SIG-M5 (cell line): ENCODE measurements at regions not wholly inside any gene's neighbourhood (a gene's known extent, or its start where the extent isn't known, plus 50 kb on each side); places are given as distances from the start of the nearest gene placed in this dataset.

ENCODE experiments used
- DNase-seq: peaks from one replicate; lab custom pipeline; 2025; lab: John Stamatoyannopoulos, UW

GRCh38 chr5:66306844-66307315 lies 162.8 kb downstream of the SREK1 start:
- DNase-seq: no peak

- DNase-seq: peak; percentile 8
Measured at GRCh38 chr5:66307647-66308241, 163.6 kb downstream of the SREK1 start.

DNA sequence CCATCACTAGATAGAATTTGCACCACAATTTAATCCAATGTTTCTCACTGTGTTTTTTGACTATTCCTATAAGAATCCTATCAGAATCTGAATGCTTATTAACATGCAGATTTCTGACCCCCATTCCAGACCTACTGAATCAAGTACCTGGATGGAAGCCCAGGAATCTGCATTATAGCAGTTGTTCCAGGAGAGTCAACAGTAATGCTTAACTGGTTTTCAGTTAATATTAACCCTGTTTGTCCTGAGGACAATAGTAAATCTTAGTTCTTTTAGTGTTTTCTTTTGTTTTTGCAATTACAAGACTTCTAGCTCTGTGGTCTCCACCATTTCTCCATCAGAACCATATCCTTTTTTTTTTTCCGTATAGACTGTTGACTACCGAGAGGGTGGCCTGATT lies 168.2 kb downstream of the SREK1 start:
- no peak for DNase-seq

DNA sequence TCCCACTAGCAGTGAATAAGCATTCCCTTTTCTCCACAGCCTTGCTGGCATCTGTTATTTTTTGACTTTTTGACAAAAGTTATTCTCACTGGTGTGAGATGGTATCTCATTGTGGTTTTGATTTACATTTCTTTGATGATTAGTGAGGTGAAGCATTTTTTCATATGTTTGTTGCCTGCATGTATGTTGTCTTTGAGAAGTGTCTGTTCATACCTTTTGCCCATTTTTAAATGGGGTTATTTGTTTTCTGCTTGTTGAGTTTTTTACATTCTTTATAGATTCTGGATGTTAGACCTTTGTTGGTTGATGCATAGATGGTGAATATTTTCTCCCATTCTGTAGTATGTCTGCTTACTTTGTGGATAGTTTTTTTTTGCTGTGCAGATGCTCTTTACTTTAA lies 171.7 kb downstream of the SREK1 start:
- DNase-seq: no peak

DNA sequence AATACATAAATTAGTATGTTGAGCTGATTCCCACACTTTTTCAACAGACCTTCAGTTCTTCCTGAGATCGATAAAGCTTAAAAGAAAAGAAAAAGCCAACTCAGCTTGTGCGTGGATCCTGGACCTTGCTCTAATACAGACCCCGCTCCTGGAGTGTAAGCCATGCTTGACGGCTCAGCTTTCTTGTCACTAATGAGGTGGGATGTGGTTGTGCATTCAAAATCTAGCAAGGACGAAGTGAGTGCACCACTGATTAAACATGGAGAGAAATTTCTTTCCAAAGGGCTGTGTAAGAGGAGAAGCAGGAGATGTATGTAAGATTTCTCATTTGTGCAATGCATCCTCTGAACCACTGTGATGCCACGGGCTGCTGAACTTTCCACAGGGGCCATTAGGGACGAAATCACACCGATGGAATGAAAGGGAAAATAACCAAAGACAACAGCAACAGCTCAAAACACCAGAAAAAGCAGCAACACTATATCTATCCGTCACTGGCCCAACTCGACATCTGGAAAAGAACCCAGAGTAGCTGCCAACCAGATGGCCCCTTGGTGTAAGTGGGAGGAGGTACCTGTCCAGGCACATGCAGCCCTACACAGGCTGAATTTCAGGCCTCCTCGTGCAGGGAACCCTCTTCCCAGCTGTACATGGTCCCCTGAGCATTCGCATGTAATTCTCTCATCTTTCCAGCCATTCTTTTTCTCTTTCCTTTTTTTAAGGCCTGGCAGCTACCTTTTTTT lies 178.9 kb downstream of the SREK1 start:
- no peak for DNase-seq

- no peak for DNase-seq
Measured at GRCh38 chr5:66323529-66323895, 179.4 kb downstream of the SREK1 start.

GRCh38 chr5:66324357-66324756 lies 180.3 kb downstream of the SREK1 start:
- no peak for DNase-seq

- DNase-seq: no peak
Measured at GRCh38 chr5:66326276-66326675, 182.2 kb downstream of the SREK1 start.

DNA sequence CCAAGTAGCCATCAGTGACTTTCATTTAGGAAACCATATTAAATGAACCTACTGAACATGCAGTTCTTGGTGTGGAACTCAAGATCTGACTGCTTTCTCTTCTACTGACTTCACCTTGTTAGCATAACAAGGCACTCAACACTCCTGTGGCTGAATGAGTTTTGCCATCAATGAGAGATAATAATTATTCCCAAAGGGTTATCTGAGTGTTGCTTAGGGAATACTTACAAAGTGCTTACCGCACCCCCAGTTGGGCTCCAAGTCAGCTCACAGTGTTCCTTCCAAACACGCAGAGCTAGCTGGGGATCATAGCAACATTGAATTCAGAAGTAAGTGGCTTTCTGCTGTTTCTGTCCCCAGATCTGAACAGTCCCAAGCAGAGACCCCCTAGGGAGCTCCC lies 182.9 kb downstream of the SREK1 start:
- no peak for DNase-seq

DNA sequence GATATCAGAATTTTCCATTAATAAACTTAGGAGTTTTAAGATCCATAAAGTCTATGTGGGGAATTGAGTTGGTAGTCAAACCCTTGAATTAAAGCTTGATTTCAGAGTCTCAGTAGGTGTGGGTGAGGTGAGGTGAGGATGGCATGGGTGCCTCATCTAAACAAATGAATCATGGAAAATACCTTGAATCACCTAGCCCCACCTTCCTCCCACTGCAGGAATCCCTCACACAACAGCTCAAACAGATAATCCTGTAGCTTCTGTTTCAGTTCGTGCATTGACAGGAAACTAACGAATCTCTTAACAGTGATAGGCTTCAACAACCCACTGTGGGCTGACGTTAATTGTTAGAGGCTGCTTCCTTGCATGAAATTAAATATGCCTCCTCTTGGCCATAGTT lies 185.0 kb downstream of the SREK1 start:
- no peak for DNase-seq

GRCh38 chr5:66333192-66333591 lies 189.1 kb downstream of the SREK1 start:
- DNase-seq: no peak

DNA sequence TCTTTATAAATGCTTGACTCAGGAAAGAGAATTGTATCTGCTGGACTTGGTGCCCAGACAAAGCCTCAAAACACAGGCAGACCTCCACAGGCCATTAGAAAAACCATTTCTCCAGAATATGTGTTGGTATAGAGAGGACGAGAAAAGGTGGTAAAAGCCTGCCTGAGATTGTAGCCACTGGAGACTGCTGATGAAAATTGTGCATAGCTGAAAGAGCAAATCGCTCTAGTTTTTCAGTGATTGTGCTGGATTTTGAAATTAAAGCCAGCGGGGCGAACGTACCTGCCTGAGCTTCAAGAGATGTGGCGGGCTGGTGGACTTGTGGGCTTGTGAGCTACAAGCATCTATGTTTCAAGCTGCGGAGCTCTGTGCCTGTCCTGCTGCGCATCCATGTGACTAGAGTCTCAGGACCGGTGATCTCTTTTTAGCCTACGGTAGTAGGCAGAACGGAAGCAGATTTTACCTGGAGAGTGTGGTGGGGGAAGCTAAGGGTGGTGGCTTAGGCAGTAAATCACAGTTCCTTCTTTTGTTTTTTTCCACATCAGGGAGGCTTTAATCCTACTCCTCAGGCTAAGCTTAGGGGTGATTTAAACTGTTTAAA lies 193.6 kb downstream of the SREK1 start:
- no peak for DNase-seq

DNA sequence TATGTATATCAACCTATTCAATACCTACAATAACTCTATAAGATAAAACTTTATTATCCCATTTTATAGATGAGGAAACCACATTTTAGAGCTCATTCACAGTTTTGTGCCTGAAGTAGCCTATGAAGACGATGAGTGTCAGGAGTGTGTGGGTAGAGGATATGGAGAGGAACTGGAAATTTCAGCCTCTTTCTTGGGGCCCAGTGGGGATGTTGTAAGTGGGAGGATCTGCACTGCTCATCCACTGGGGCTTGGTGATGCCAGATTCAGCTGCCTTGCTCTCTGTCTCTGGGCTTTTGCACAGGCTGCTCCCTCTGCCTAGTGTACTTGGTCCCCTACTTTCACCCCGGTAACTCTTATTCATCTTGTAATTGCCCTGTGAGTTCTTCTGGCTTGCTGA lies 194.7 kb downstream of the SREK1 start:
- DNase-seq: no peak

- DNase-seq: no peak
Measured at GRCh38 chr5:66339896-66340295, 195.8 kb downstream of the SREK1 start.

DNA sequence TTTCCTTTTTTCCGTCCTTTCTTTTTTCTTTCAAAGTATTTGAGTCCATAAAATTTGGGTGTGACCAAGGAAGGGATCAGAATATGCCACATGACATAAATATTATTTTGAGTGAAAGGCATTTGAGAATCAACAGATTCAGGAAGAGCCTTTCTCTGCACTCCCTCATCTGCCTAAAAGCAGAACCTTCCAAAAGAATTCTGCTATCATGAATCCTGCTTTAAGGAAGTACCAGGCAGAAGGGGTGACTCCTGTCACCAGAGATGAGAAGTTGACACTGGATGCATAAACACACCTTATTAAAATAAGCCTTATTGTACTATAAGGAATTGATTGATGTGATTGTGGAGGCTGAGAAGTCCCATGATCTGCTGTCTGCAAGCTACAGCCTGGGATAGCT lies 196.7 kb downstream of the SREK1 start:
- no peak for DNase-seq

- DNase-seq: no peak
Measured at GRCh38 chr5:66342341-66342880, 198.3 kb downstream of the SREK1 start.

GRCh38 chr5:66343370-66344071 lies 199.4 kb downstream of the SREK1 start:
- no peak for DNase-seq

- no peak for DNase-seq
Measured at GRCh38 chr5:66344544-66344943, 200.4 kb downstream of the SREK1 start.

DNA sequence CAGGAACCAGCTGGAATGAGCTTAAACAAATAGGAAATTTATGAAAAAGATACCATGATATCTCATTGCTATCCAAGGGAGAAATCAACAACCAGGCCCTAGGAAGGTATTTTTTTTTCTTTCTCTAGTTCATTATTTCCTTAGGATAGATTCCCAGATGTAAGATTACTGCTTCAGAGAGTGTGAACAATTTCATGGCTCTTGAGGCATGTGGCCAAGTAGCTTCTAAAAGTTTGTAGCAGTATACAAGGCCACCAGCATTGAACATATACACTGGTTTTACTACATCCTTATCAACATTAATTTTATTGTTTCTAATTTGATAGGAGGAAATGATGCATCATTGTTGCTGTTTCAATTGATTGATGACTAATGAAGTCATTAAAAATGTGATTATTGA lies 201.2 kb downstream of the SREK1 start:
- no peak for DNase-seq

GRCh38 chr5:66346869-66347268 lies 202.8 kb downstream of the SREK1 start:
- DNase-seq: no peak

- DNase-seq: no peak
Measured at GRCh38 chr5:66348387-66349125, 204.5 kb downstream of the SREK1 start.

DNA sequence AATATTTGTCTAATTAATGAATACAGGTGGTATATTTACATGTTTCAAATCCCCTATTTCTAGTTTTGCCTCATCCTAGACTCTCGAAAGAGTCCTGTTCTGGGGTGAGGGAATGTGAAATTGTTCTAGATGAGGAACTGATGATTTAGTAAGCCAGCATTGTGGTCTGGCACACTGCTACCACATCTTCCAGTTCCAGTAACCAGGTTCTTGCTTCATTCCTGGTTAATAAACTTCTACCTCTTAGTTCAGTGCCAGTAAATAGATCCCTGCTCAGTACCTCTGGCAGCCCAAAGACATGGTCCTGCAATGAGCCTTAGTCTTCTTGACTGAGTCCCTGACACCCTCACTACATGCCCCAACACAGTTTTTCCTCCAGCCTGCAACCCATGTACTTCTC lies 207.7 kb downstream of the SREK1 start:
- DNase-seq: no peak
